NCI-H446 (cell line): ENCODE measurements at regions not wholly inside any gene's neighbourhood (a gene's known extent, or its start where the extent isn't known, plus 50 kb on each side); places are given as distances from the start of the nearest gene placed in this dataset.
A peak's percentile ranks its signal among the peaks of the same experiment; 100 is the strongest.
"Not testable (repeated sequence)": the region's sequence is repeated elsewhere in the genome, so short reads cannot be mapped to it uniquely, and the experiment has no call there.

Experiments
- DNase-seq, 2 experiments: peaks; one replicate each; lab custom pipeline; 2025; lab: John Stamatoyannopoulos, UW

DNA sequence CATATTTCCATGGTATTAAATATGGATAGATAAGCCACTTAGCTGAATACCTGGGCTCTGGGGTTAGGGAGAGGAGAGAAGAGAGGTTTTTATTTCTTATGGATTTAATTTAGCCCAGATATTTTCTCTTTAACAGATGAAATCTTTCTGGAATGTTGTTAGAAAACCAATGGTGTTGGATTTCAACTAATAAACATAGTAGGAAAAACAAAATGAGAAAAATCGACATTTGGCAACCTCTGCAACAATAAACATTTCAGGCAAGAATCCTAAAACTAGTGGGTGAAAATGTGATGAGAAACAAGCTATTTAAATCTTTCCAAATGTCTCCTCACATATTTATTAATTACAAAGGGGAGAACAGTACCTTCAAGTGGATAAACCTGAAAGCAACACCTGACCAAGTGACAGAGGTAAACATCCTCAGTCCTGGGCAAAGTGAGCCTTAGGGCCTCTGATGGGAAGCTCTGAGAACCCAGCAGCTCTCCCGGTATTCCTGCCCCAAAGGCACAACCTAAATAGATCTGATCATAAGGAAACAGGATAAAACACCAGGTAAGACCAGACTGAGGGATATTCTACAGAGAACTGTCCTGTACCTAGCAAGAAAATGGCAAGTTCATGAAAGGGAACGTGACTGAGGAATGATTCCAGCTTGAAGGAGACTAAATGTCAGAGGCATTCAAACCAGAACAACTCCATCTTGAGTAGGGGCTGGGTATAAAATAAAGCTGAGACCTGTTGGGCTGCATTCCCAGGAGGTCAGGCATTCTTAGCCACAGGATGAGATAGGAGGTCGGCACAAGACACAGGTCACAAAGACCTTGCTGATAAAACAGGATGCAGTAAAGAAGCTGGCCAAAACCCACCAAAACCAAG, 163.7 kb downstream of the ESM1 start:
- no peak for DNase-seq

DNA sequence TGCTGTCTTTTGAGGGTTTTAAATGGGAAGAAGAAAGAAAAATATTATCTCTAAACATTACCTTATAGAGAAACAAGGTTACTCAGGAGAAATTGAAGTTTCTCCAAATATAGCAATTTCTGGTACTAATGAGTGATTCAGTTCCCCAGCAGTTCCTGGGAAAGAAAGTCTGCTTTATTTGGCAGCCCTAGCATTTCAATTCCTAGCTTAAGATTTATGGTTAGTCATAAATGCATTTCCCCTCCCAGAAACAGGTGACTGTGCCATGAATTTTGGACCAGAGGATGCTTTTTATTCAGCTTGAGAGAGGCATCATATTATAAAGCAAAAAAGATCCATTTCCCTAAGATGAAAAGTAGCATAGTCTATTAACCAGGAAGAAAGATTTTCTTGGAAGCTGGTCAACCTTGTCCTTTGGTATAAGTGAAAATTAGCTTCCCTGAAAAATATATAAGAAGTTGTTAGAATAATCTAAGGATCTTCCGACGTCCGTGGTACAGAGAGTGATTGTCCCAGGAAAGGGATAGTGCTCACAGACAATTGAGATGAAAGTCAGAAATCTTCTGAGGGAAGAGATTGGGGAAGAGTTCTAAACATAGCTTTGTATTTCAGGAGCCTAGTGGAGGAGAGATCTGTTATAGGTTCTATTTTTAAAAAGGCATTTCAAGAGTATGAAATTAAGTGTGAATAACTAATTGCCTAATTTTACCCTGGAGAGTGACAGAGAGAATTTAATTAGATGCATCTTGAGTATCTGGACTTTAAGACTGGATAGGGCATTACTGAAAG, 164.9 kb downstream of the ESM1 start:
- no peak for DNase-seq

DNA sequence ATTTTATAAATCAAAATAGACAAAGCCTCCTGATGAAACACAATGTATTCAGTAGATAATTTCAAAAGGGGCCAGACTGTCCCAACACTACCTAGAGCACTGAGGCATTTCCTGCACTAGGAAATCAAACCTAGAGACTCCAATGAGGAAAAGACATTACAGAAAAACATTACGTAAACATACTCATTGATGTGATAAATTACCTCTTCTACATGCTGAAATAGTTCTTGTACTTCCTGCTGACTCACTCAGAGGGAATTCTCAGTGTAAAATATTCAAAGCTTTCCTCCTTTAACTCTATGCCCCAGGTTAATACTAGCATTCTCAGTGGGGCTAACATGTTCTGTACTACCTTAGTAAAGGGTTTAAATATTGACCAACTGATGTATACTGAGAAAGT, 178.0 kb downstream of the ESM1 start:
- DNase-seq: no peak

GRCh38 chr5:54804521-54804920, 180.9 kb downstream of the ESM1 start:
- DNase-seq: no peak

DNA sequence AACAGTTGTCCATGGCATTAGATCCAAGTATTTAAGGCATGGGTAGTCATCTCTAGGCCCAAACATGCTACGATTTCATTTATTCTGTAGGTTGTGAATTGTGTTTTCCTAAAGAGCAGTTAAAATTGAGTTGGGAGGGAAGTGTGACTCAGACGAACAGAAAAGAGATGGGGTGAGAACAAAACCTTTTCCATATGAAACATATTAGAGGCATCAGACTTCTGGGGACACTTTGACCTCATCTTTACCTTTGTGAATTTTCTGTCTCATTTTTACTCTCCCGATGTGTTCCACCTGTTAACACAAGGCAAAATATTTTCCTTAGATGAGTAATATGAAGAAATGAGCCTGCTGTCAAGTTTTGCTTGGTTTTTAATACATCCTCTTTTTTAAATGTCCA, 181.3 kb downstream of the ESM1 start:
- DNase-seq: no peak

DNA sequence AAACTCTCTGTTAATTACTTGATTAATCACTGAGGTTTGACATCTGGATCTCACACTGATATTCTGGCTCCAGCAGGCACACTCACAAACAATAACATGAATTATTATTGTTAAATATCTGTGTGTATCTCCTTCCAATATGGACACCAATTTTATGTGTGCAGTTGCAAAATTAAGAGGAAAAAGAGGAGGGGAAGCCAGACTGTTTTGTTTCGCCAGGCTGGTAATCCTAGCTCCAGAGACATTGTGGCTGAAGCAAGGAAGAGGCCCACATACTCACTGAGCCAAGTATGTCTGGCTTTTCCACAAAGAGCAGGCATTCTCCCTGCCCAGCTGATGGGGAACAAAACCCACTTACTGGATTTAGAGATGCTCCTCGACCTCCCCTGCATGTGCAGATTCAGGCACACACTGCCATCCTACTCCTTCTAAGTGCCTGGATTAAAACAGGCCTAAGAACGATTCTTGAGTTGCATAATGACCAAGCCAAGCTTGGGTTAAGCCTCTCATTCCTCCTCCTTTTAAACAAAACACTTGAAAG, 181.9 kb downstream of the ESM1 start:
- DNase-seq: peak in 1 of 2 experiments; percentile 68

GRCh38 chr5:54799645-54800044, 185.7 kb downstream of the ESM1 start:
- no peak for DNase-seq

DNA sequence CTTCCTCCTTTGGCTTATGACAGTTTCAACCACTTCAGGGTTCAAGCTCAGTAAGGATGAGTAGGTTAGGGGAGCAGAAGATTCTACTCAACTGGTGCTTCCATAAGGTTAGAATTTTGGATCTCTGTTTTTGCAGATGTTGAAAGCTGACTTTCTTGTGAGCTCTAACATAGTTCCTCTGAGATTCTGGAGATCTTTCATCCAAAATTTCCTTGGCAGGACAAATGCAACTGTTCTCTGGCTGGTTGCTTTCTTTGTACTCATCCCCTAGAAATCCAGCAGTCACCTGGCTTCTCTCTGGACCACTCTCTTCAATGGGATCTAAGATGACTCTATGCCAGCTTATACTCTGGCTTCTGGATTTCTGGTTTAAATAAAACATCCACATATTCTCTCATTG, 189.6 kb downstream of the ESM1 start:
- no peak for DNase-seq

- DNase-seq: no peak
Observed at GRCh38 chr5:54795284-54795683, 190.1 kb downstream of the ESM1 start.

DNA sequence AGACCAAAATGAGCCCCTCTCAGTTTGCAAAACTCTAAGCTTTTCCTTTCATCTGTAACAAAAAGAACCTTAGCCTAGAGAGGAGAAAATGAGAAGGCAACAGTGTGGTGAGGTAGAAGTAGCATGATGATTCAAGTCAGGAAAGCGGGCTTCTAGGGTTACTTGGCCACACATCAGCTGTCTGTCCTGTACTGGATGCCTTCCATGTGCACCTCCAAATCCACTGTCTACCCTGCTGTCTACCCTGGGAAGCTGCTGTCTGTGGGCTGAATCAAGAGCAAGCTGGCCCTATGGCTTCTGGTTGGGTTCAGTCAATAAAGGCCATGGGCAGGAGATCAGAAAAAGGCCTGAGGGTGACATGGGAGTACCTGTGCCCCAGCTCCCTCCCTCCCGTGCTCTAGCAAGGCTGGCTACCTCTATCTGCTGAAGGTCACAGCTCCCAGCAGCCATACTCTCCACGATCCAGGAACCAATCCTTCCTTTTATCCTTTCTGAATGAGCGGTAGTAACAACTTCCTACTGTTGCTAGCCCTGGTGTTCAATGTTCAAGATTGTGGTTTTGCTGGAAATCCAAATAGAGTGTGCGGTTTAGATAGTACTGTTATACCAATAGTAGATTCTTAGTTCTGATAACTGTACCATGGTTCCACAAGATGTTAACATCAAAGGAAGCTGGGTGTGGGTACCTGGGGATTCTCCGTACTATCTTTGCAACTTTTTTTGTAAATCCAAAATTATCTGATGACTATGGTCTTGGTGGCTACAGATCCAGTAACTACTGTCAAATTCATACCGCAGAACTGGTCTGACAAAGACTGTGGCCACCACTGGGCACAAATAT, 191.0 kb downstream of the ESM1 start:
- no peak for DNase-seq

DNA sequence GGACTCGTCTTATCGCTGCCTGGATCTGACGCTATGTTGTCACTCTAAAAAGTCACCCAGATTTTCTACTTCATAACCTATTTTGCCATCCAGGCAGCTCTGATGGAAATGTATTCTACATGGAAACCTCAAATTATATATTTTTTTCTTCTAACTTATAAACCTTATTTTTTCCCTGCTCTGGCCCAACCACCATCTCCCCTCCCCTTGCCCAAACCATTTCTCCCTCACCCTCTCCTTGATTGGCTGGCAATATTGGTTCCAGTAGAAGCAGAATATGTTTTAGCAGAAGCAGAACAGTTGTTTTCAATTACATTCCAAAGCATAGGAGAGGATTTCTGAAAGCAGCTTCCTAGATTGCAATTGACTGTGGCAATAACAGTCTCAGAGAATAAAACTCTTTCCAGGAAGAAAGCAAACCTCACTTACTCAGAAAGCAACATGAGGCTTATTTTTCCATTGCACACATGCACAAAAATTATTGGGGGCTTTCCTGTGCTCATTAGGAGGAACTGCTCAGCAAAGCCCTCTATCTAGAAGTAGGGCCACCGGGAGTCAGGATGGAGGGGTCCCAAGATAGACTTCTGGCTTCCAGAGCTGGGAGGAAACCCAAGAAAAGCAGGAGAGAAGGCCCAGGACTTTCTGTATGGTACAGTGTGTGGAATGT, 191.8 kb downstream of the ESM1 start:
- no peak for DNase-seq

DNA sequence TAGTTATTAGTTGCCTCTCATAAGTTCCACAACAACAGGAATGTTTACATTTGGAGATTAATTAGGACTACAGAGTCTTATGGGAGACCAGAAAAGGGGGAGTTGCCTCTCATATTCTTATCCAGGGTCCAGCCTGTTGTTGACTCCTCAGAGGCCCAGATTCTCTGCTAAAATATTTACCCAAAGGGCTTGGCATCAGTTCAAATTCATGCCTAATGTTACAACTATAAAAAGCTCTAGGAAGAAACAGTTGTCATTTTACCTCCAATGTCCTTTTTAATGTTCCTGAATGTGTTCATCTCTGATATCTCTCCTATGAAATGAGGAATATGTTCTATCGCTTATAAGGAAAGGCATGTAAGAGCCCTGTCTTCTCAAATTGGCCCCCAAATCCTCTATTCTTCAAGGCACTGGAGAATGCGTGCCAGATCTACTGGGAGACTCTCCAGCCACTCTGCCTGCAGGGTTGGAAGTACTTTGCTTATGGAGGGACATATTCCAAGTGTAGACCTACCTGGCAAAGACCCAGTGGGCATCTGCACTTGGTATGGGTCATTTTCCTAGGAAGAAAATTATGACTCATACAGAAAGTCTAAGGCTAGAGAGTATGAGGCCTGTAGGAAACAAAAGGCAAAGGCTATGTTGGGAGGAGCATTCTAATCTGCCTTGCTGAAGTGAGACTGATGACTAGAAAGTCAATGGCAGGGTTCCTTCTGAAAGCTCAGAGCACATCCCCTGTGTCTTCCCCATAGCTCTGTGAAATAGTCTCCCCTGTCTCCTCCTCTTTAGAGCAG, 192.6 kb downstream of the ESM1 start:
- DNase-seq: peak; percentile 44 to 88

GRCh38 chr5:54787910-54788309, 197.5 kb downstream of the ESM1 start:
- DNase-seq: not testable (repeated sequence)

- no peak for DNase-seq
Observed at GRCh38 chr5:54785729-54786591, 199.4 kb downstream of the ESM1 start.

GRCh38 chr5:54778783-54779182, 206.6 kb downstream of the ESM1 start:
- DNase-seq: no peak

GRCh38 chr5:54775645-54776044, 209.7 kb downstream of the ESM1 start:
- DNase-seq: no peak

DNA sequence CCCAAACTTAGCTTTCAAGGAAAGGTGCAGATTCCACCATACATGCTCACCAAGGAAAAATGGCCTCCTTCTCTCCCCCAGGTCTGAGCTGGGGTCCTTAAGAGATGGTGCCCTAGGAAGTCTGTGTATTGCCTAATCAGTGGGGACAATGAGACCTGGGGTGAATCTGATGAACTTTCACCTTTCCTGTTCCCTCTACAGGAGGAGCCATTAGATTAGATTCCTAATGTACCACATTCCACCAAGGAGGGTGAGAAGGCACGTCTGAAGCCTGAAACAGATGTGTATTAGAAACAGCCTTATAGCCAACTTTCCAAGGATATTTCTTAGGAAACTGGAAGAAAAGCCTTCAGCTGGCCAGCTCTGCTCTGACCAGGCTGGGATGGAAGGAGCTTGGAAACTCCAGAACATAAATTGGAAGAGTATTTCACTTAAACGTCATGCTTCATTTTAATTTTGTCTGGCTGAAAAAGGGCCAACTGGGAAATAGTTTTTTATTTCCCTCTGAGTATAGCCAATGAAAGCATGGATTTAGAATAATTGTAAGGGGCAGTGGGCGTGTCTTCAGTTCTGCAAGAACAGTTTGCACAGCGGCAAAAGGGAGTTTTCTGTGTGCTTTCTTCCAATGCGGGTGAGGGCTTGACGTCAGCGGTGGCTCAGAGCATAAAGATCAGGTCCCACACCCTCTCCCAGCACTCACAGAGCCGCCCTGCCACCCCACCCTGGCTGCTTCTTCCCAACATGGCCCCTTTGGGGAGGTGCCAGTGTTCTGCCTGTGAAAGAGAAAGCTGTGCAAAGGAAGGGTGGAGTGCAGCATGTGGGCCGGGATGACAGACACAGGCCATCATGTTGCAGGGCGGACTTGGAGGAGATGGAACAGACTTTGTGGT, 210.9 kb downstream of the ESM1 start:
- DNase-seq: no peak

DNA sequence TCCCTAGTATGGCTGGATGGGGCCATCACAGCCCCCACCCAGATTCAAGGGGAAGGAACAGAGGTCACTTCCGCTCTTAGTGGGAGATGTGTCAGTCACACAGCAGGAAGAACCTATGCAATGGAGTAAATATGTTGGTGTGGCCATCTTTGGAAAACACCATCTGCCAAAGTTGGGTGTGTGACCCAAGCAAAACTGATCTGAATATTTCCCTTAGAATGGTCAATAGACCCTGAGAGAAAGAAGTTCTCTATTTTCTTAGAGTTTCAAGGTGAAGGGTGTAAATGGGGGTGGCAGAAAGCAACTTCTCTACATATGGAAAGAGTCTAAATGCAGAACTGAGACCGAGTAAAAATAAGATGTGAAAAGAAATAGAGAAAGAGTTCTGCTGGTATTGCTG, 212.7 kb downstream of the ESM1 start:
- no peak for DNase-seq

GRCh38 chr5:54772231-54772630, 213.2 kb downstream of the ESM1 start:
- no peak for DNase-seq
